GM19372 (cell line): ENCODE measurements at regions not wholly inside any gene's neighbourhood (a gene's known extent, or its start where the extent isn't known, plus 50 kb on each side); places are given as distances from the start of the nearest gene placed in this dataset.
"Not testable (repeated sequence)": the region's sequence is repeated elsewhere in the genome, so short reads cannot be mapped to it uniquely, and the experiment has no call there.

Source experiments
- ATAC-seq: cut with Tn5 transposase; IDR thresholded peaks from one replicate; pipeline ENCODE4 v1.9.1; 2021; ENCODE audit warnings: mild to moderate bottlenecking, low read depth, moderate library complexity; ENCODE audit not compliant: unreplicated experiment

GRCh38 chr9:41839786-41840185, 289.4 kb downstream of the CNTNAP3B start:
- ATAC-seq: not testable (repeated sequence)

GRCh38 chr9:41838953-41839352, 290.3 kb downstream of the CNTNAP3B start:
- ATAC-seq: not testable (repeated sequence)

- not testable (repeated sequence) for ATAC-seq
Observed at GRCh38 chr9:41838562-41838851, 290.7 kb downstream of the CNTNAP3B start.

GRCh38 chr9:41837684-41838561, 291.3 kb downstream of the CNTNAP3B start:
- not testable (repeated sequence) for ATAC-seq

GRCh38 chr9:41833108-41833507, 296.1 kb downstream of the CNTNAP3B start:
- not testable (repeated sequence) for ATAC-seq

- ATAC-seq: not testable (repeated sequence)
Observed at GRCh38 chr9:41824723-41825122, 304.5 kb downstream of the CNTNAP3B start.

GRCh38 chr9:41802706-41803105, 326.5 kb downstream of the CNTNAP3B start:
- not testable (repeated sequence) for ATAC-seq

GRCh38 chr9:41798684-41799083, 330.5 kb downstream of the CNTNAP3B start:
- not testable (repeated sequence) for ATAC-seq

- ATAC-seq: not testable (repeated sequence)
Observed at GRCh38 chr9:41790719-41791363, 338.4 kb downstream of the CNTNAP3B start.

- ATAC-seq: not testable (repeated sequence)
Observed at GRCh38 chr9:41790007-41790406, 339.2 kb downstream of the CNTNAP3B start.

- not testable (repeated sequence) for ATAC-seq
Observed at GRCh38 chr9:41789387-41789786, 339.8 kb downstream of the CNTNAP3B start.

- not testable (repeated sequence) for ATAC-seq
Observed at GRCh38 chr9:41787951-41788350, 341.3 kb downstream of the CNTNAP3B start.

- ATAC-seq: not testable (repeated sequence)
Observed at GRCh38 chr9:41787270-41787669, 342.0 kb downstream of the CNTNAP3B start.

- ATAC-seq: not testable (repeated sequence)
Observed at GRCh38 chr9:41784006-41784405, 345.2 kb downstream of the CNTNAP3B start.

GRCh38 chr9:41783070-41783810, 346.0 kb downstream of the CNTNAP3B start:
- ATAC-seq: not testable (repeated sequence)

GRCh38 chr9:41781899-41782298, 347.3 kb downstream of the CNTNAP3B start:
- not testable (repeated sequence) for ATAC-seq

- ATAC-seq: not testable (repeated sequence)
Observed at GRCh38 chr9:41779897-41780406, 349.3 kb downstream of the CNTNAP3B start.

- not testable (repeated sequence) for ATAC-seq
Observed at GRCh38 chr9:41779192-41779591, 350.0 kb downstream of the CNTNAP3B start.

- ATAC-seq: not testable (repeated sequence)
Observed at GRCh38 chr9:41778535-41779071, 350.6 kb downstream of the CNTNAP3B start.

- ATAC-seq: not testable (repeated sequence)
Observed at GRCh38 chr9:41777536-41777935, 351.7 kb downstream of the CNTNAP3B start.
